PFSK-1 (cell line): ENCODE measurements at regions not wholly inside any gene's neighbourhood (a gene's known extent, or its start where the extent isn't known, plus 50 kb on each side); places are given as distances from the start of the nearest gene placed in this dataset.

Experiments
- POLR2AphosphoS5 ChIP-seq: IDR thresholded peaks from 2 replicates; pipeline ENCODE4 v1.6.1; 2012; ENCODE audit warnings: low read depth, mild to moderate bottlenecking, control low read depth, low read length, moderate library complexity
- SIN3A ChIP-seq: IDR thresholded peaks from 2 replicates; pipeline ENCODE4 v1.6.1; 2012; ENCODE audit warnings: mild to moderate bottlenecking, low read length, moderate library complexity, borderline replicate concordance; ENCODE audit not compliant: insufficient read depth
- TAF1 ChIP-seq: IDR thresholded peaks from 2 replicates; pipeline ENCODE4 v1.6.1; 2012; ENCODE audit warnings: low read length, control low read depth, borderline replicate concordance; ENCODE audit not compliant: insufficient read depth

GRCh38 chr3:24740326-24740725, 245.7 kb upstream of the THRB start:
- no peak for TF ChIP-seq POLR2AphosphoS5
- TF ChIP-seq TAF1, result no peak
- TF ChIP-seq SIN3A, result no peak
